ENCODE measurements at regions not wholly inside any gene's neighbourhood (a gene's known extent, or its start where the extent isn't known, plus 50 kb on each side); places are given as distances from the start of the nearest gene placed in this dataset.
"Not testable (repeated sequence)": the region's sequence is repeated elsewhere in the genome, so short reads cannot be mapped to it uniquely, and the experiment has no call there.

DNA sequence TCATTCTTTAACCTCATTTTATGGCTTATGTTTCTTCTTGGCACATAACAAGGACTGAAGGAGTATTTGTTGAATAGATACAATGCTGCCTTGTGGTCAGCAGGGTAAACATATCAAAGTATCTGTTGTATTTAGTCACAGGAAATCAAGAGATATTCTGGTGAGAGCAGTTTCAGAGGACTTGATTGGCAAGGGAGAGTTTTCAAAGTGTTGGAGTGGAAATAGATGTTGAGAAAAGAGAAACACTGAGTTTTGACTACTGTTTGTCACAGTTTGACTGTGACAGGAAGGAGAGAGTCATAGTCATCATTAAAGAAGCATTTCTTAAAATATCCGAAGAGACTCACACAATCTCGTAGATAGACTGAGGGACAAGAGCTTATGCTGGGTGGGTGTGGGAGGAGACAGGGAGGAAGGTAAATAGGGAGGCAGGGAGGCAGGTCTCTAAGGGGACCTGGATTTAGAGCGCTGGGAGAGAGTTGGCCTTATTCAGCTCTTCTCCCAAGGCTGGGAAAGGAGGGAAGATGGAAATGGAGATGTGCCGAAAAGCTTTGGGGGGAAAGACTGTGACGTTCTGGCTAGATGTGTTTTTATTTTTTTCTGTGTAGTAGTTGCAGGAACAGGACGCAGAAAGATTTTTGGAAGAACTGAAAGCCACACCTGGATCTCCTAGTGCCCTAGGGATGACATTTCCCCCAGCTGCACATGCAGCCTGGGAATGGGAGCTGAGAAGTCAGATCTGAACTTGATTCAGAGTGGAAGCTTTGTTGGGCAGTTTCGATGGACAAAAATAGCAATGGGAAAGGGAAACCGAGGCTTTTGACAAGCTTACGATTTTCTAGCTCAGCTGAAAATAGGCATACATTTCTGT is 65.0 kb upstream of the IFNGR1 start:
- TF ChIP-seq, protein P1, sequence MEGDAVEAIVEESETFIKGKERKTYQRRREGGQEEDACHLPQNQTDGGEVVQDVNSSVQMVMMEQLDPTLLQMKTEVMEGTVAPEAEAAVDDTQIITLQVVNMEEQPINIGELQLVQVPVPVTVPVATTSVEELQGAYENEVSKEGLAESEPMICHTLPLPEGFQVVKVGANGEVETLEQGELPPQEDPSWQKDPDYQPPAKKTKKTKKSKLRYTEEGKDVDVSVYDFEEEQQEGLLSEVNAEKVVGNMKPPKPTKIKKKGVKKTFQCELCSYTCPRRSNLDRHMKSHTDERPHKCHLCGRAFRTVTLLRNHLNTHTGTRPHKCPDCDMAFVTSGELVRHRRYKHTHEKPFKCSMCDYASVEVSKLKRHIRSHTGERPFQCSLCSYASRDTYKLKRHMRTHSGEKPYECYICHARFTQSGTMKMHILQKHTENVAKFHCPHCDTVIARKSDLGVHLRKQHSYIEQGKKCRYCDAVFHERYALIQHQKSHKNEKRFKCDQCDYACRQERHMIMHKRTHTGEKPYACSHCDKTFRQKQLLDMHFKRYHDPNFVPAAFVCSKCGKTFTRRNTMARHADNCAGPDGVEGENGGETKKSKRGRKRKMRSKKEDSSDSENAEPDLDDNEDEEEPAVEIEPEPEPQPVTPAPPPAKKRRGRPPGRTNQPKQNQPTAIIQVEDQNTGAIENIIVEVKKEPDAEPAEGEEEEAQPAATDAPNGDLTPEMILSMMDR (IDR thresholded peaks at IDR 0.05; ENCODE audit: extremely low read depth, insufficient read depth, missing control alignments): no peak
- peak; percentile 51 for DNase-seq (ENCODE audit: low spot score)
- in situ Hi-C loops (cut with MboI; ENCODE audit: low pct_unique_long_range_greater_than_20kb, low sequenced_read_pairs, unreplicated experiment): no loop called here

DNA sequence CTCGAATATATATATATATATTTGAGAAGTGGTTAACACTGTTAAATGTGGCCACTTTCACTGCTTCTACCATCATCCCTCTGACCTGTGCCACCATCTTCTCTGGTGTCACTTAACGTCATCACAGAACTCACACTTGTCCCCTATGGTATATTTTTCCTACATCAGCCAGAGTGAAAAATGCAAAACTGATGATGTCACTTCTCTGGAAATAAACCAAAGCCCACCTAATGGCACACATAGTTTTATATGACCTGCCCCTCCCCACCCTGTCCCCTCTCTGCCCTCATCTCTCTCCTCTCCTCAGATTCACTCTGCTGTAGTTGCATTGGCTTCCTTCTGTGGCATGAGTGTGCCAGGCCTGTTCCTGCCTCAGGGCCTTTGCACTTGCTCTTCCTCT is 63.9 kb upstream of the IFNGR1 start:
- DNase-seq (ENCODE audit: low spot score): no peak

DNA sequence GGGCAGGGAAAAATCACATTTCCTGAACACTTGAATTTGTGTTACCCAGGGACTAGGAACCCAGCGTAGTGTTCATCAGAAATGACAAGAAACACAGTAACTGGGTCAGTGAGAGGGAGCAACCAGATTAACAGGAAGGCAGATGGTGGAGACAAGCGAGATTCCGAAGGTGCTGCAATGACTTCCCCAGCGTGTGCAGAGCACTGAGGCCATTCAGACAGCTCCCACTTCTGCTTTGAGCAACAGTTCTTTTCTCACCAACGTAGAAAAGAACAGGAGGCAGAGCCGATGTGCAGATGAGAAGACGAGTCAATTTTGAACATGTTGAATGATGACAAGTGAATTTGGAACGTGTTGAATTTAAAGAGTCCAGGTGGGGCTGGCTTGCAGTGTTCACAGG is 63.1 kb upstream of the IFNGR1 start:
- DNase-seq (ENCODE audit: low spot score): no peak
- TF ChIP-seq, protein P1 (IDR thresholded peaks at IDR 0.05; ENCODE audit: extremely low read depth, insufficient read depth, missing control alignments): no peak
- in situ Hi-C loops (cut with MboI; ENCODE audit: low pct_unique_long_range_greater_than_20kb, low sequenced_read_pairs, unreplicated experiment): no loop called here

More for the DNA sequence above, 63.9 kb upstream of the IFNGR1 start:
- in situ Hi-C loops (cut with MboI; ENCODE audit: low pct_unique_long_range_greater_than_20kb, low sequenced_read_pairs, unreplicated experiment): no loop called here
- TF ChIP-seq, protein P1 (IDR thresholded peaks at IDR 0.05; ENCODE audit: extremely low read depth, insufficient read depth, missing control alignments): no peak

DNA sequence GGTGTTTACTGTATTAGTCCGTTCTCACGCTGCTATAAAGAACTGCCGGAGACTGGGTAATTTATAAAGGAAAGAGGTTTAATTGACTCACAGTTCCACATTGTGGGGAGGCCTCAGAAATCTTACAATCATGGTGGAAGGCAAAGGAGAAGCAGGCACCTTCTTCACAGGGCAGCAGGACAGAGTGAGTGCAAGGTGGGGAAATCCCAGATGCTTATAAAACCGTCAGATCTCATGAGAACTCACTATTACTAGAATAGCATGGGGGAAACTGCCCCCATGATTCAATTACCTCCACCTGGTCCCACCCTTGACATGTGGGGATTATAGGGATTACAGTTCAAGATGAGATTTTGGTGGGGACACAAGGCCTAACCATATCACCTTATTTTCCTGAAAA is 60.1 kb upstream of the IFNGR1 start:
- DNase-seq (ENCODE audit: low spot score); in situ Hi-C loops (cut with MboI; ENCODE audit: low pct_unique_long_range_greater_than_20kb, low sequenced_read_pairs, unreplicated experiment): not testable (repeated sequence)

DNA sequence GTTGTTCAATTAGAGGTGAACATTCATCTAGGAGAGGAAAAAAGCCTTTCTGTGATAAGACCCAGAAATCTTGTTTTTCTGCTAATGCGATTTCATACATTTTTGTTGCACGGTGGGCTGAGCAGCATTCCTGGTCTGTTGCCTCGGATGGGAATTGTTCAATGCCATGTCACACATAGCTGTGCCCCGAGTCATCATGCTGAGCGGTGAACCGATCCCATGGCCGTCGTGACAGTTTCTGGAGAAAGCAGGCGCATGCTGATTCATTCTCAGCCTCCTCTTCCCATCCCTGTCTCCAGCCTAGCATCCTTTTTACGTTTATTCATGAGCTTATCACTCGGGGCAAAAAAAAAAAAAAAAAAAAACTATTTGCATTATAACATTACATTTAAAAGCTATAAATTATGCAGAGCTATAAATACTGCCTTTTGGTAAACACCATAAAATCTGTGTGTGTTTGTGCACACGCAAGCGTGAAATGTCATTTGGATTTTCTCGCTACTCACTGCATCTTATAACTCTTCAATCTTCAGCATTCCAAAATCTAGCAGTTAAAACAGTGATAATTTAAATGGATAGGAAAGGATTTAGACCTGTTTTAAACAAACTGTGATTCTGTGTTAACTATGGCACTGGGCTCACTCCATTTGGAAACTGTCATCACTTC is 58.9 kb upstream of the IFNGR1 start:
- in situ Hi-C loops (cut with MboI; ENCODE audit: low pct_unique_long_range_greater_than_20kb, low sequenced_read_pairs, unreplicated experiment): no loop called here
- no peak for DNase-seq (ENCODE audit: low spot score)

DNA sequence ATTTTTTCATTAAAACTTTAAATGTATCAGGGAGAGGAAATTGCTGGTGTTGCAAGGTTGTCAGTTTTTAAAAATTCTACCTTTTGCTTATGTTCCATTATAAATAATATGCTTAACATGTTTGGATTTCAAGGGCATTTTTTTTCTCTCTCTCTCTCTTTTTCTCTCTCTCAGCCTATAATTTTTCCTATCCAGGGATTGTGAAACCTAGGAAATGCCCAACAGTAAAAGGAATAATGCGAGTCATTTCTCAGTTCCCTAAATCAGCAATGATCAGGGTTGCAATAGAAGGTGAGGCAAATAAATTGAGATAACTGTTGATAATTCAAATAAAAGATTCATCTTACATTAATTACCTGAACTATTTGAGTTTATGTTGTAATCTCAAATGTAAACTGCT is 53.2 kb upstream of the IFNGR1 start:
- in situ Hi-C loops (cut with MboI; ENCODE audit: low pct_unique_long_range_greater_than_20kb, low sequenced_read_pairs, unreplicated experiment): no loop called here
- no peak for DNase-seq (ENCODE audit: low spot score)
- TF ChIP-seq, protein P1 (IDR thresholded peaks at IDR 0.05; ENCODE audit: extremely low read depth, insufficient read depth, missing control alignments): no peak

More for the DNA sequence above, 58.9 kb upstream of the IFNGR1 start:
- TF ChIP-seq, protein P1 (IDR thresholded peaks at IDR 0.05; ENCODE audit: extremely low read depth, insufficient read depth, missing control alignments): no peak
